SK-N-MC (cell line): ENCODE measurements at regions not wholly inside any gene's neighbourhood (a gene's known extent, or its start where the extent isn't known, plus 50 kb on each side); places are given as distances from the start of the nearest gene placed in this dataset.

Experiments
- EZH2 ChIP-seq: fragments of 200-600 bp; sonication (generic); IDR thresholded peaks from one replicate; pipeline ENCODE4 v1.6.1; 2017; ENCODE audit warnings: antibody characterized with exemption
- FOXP2 ChIP-seq: optimal IDR thresholded peaks from 2 replicates; pipeline ENCODE3; 2011; ENCODE audit warnings: mild to moderate bottlenecking, moderate library complexity; ENCODE audit not compliant: insufficient read depth; ENCODE audit errors: extremely low read length, control extremely low read depth
- POLR2AphosphoS5 ChIP-seq: IDR thresholded peaks from 2 replicates; pipeline ENCODE4 v1.6.1; 2012; ENCODE audit warnings: mild to moderate bottlenecking, low read depth, low read length, borderline replicate concordance

GRCh38 chr4:126526335-126526734 lies 1106.4 kb upstream of the INTU start:
- TF ChIP-seq EZH2, result no peak
- no peak for TF ChIP-seq POLR2AphosphoS5
- TF ChIP-seq FOXP2, result no peak
